Loucy (cell line): ENCODE measurements at regions not wholly inside any gene's neighbourhood (a gene's known extent, or its start where the extent isn't known, plus 50 kb on each side); places are given as distances from the start of the nearest gene placed in this dataset.
"Not testable (repeated sequence)": the region's sequence is repeated elsewhere in the genome, so short reads cannot be mapped to it uniquely, and the experiment has no call there.

ENCODE experiments used
- H2AFZ ChIP-seq: fragments of 200-600 bp; sonication (generic); 2 replicates; pipeline ENCODE4 v1.6.0; 2016; ENCODE audit warnings: antibody characterized with exemption, mild to moderate bottlenecking, low read length, moderate library complexity
- H3F3A ChIP-seq: fragments of 200-600 bp; 2 replicates; pipeline ENCODE4 v1.6.0; 2016; ENCODE audit warnings: antibody characterized with exemption, low read depth, mild to moderate bottlenecking
- H3K27me3 ChIP-seq: fragments of 200-600 bp; sonication (generic); 2 replicates; pipeline ENCODE4 v1.6.1; 2014; ENCODE audit warnings: low read length, mild to moderate bottlenecking; ENCODE audit not compliant: insufficient read depth, poor library complexity, severe bottlenecking
- H3K36me3 ChIP-seq: fragments of 200-600 bp; sonication (generic); 2 replicates; pipeline ENCODE4 v1.6.1; 2016; ENCODE audit warnings: low read length; ENCODE audit not compliant: insufficient read depth
- H3K4me1 ChIP-seq: fragments of 200-600 bp; sonication (generic); 2 replicates; pipeline ENCODE4 v1.5.1; 2014; ENCODE audit warnings: low read length, mild to moderate bottlenecking; ENCODE audit not compliant: insufficient read depth, poor library complexity, severe bottlenecking
- H3K4me2 ChIP-seq: fragments of 200-600 bp; sonication (generic); 2 replicates; pipeline ENCODE4 v1.6.0; 2014; ENCODE audit warnings: antibody characterized with exemption, low read length, low read depth, mild to moderate bottlenecking; ENCODE audit not compliant: poor library complexity, severe bottlenecking
- H3K4me3 ChIP-seq: fragments of 200-600 bp; sonication (generic); 2 replicates; pipeline ENCODE4 v1.5.1; 2014; ENCODE audit warnings: low read length, mild to moderate bottlenecking, mixed read lengths; ENCODE audit not compliant: poor library complexity, severe bottlenecking
- H3K79me2 ChIP-seq: fragments of 200-600 bp; sonication (generic); 2 replicates; pipeline ENCODE4 v1.6.1; 2014; ENCODE audit warnings: low read length; ENCODE audit not compliant: insufficient read depth
- H3K9ac ChIP-seq: fragments of 200-600 bp; sonication (generic); 2 replicates; pipeline ENCODE4 v1.6.0; 2014; ENCODE audit warnings: mild to moderate bottlenecking, low read depth, low read length, moderate library complexity; ENCODE audit not compliant: poor library complexity, severe bottlenecking
- H3K9me2 ChIP-seq: fragments of 200-600 bp; sonication (generic); replicated peaks from 2 replicates; pipeline ENCODE4 v1.6.1; 2016; ENCODE audit warnings: low read depth, low read length, mixed read lengths
- H3K9me3 ChIP-seq: fragments of 200-600 bp; sonication (generic); 2 replicates; pipeline ENCODE4 v1.6.1; 2014; ENCODE audit warnings: mild to moderate bottlenecking, antibody characterized with exemption, low read length, low read depth; ENCODE audit not compliant: insufficient read depth
- H4K20me1 ChIP-seq: fragments of 200-600 bp; sonication (generic); 2 replicates; pipeline ENCODE4 v1.6.0; 2014; ENCODE audit warnings: antibody characterized with exemption, low read length, mild to moderate bottlenecking; ENCODE audit not compliant: insufficient read depth, poor library complexity, severe bottlenecking
- EZH2phosphoT487 ChIP-seq: fragments of 200-600 bp; IDR thresholded peaks from 2 replicates; pipeline ENCODE4 v1.6.1; 2018; ENCODE audit warnings: antibody characterized with exemption, mild to moderate bottlenecking, moderate library complexity, borderline replicate concordance
- TF ChIP-seq, protein P1 (sequence below): fragments of 200-600 bp; sonication (generic); conservative IDR thresholded peaks from 2 replicates; pipeline ENCODE4 v1.5.1; 2014; ENCODE audit warnings: mild to moderate bottlenecking, antibody characterized with exemption, low read length

DNA sequence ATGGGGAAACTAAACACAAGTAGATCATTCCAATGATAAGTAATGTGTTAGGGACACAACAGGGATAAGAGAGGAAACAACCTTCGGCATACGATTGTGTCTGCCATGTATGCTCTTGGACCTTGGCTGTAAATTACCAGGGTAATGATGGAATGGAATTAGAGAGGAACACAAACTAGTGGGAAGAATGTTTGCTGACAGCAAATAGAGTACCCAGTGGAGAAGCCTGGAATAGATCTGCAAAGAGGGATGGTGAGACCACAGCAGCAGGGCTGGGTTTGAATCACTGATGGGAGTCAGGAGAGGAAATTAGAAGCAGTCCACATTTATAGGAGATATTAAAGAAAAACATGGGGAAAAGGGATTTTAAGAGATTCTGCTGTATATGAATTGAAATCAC is 172.8 kb downstream of the LRIG3 start:
- H3K36me3 ChIP-seq, result no peaks in the 10 kb centered on the region
- H3K4me3 ChIP-seq, result no peak overlapping the region
- H3K9ac ChIP-seq, result no peak overlapping the region
- TF ChIP-seq, protein P1, sequence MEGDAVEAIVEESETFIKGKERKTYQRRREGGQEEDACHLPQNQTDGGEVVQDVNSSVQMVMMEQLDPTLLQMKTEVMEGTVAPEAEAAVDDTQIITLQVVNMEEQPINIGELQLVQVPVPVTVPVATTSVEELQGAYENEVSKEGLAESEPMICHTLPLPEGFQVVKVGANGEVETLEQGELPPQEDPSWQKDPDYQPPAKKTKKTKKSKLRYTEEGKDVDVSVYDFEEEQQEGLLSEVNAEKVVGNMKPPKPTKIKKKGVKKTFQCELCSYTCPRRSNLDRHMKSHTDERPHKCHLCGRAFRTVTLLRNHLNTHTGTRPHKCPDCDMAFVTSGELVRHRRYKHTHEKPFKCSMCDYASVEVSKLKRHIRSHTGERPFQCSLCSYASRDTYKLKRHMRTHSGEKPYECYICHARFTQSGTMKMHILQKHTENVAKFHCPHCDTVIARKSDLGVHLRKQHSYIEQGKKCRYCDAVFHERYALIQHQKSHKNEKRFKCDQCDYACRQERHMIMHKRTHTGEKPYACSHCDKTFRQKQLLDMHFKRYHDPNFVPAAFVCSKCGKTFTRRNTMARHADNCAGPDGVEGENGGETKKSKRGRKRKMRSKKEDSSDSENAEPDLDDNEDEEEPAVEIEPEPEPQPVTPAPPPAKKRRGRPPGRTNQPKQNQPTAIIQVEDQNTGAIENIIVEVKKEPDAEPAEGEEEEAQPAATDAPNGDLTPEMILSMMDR, result no peak
- TF ChIP-seq EZH2phosphoT487, result no peak
- no peaks in the 10 kb centered on the region for H3K9me2 ChIP-seq
- H3K27me3 ChIP-seq, result no peaks in the 10 kb centered on the region
- H3K4me1 ChIP-seq, result no peaks in the 10 kb centered on the region
- no peak overlapping the region for H3K4me2 ChIP-seq
- H3K9me3 ChIP-seq, result no peaks in the 10 kb centered on the region
- H3F3A ChIP-seq, result no peaks in the 10 kb centered on the region
- H3K79me2 ChIP-seq, result no peaks in the 10 kb centered on the region
- H4K20me1 ChIP-seq, result no peaks in the 10 kb centered on the region
- no peak overlapping the region for H2AFZ ChIP-seq

DNA sequence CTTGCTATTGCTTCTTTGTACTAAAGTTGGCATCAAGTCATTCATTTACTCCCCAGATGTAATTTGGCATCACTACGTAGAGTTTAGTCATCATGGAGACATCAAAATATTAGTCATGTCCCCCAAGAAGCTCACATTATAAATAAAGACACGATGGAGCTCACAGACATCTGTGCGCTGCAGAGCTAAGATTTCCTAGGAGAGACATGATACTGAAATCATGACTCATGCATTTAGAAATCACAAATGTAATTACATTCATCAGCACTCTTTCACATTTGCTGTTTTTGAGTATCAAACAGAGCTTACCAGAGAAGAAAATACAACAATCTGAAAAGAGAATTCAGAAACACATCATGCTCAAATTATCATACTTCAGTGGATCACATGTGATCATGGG is 169.8 kb downstream of the LRIG3 start:
- no peak for TF ChIP-seq EZH2phosphoT487
- TF ChIP-seq, protein P1, result no peak
- H3K4me3 ChIP-seq, result no peak overlapping the region
- H3K9ac ChIP-seq, result no peak overlapping the region
- no peaks in the 10 kb centered on the region for H3K36me3 ChIP-seq
- no peaks in the 10 kb centered on the region for H3F3A ChIP-seq
- H3K9me3 ChIP-seq, result no peaks in the 10 kb centered on the region
- no peak overlapping the region for H3K4me2 ChIP-seq
- H3K79me2 ChIP-seq, result no peaks in the 10 kb centered on the region
- no peaks in the 10 kb centered on the region for H3K4me1 ChIP-seq
- H3K27me3 ChIP-seq, result no peaks in the 10 kb centered on the region
- no peak overlapping the region for H2AFZ ChIP-seq
- H3K9me2 ChIP-seq, result no peaks in the 10 kb centered on the region
- no peaks in the 10 kb centered on the region for H4K20me1 ChIP-seq

DNA sequence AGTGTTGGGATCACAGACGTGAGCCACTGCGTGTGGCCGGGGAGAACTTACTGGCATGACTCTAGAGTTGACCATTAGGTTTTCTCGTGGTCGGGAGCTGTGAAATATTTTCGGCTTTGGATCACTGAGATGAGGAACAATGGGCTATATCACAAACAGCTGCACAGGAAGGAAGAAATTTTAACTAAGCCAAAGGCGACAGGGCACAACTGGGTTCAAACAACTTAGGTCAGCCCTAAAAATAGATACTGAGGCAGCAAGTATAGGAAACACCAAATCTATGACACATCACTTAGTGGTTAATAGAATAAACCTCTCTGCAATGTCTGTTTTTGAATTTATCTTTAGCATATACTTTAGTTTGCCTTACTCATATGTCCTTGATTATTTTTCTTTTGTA is 162.9 kb downstream of the LRIG3 start:
- TF ChIP-seq, protein P1, result no peak
- TF ChIP-seq EZH2phosphoT487, result no peak
- Histone ChIP-seq H3K36me3 (no peaks in the 10 kb centered on the region), H3K4me1 (no peaks in the 10 kb centered on the region), H2AFZ (no peak overlapping the region), H3K27me3 (no peaks in the 10 kb centered on the region), H3K4me2 (no peak overlapping the region), H3K9me2 (no peaks in the 10 kb centered on the region), H3K9me3 (no peaks in the 10 kb centered on the region), H3K4me3 (no peak overlapping the region), H3F3A (no peaks in the 10 kb centered on the region), H3K9ac (no peak overlapping the region), H4K20me1 (no peaks in the 10 kb centered on the region), H3K79me2 (no peaks in the 10 kb centered on the region)

DNA sequence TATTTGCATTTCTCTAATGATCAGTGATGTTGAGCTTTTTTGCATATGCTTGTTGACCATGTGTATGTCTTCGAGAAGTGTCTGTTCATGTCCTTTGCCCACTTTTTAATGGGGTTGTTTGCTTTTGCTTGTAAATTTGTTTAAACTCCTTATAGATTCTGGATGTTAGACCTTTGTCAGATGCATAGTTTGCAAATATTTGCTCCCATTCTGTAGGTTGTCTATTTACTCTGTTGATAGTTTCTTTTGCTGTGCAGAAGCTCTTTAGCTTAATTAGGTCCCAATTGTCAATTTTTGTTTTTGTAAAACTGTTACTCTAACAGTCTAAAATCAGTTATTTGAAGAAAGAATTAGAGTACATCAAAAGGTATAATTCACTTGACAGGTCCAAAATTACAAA is 160.6 kb downstream of the LRIG3 start:
- not testable (repeated sequence) for H3K27me3 ChIP-seq, H3F3A ChIP-seq, H3K36me3 ChIP-seq, H4K20me1 ChIP-seq, H3K4me3 ChIP-seq, H3K4me2 ChIP-seq, H2AFZ ChIP-seq, H3K79me2 ChIP-seq, H3K9me2 ChIP-seq, H3K9me3 ChIP-seq, H3K9ac ChIP-seq, H3K4me1 ChIP-seq
